Loucy (cell line): ENCODE measurements at regions not wholly inside any gene's neighbourhood (a gene's known extent, or its start where the extent isn't known, plus 50 kb on each side); places are given as distances from the start of the nearest gene placed in this dataset.

Experiments
- H2AFZ ChIP-seq: fragments of 200-600 bp; sonication (generic); 2 replicates; pipeline ENCODE4 v1.6.0; 2016; ENCODE audit warnings: antibody characterized with exemption, mild to moderate bottlenecking, low read length, moderate library complexity
- H3F3A ChIP-seq: fragments of 200-600 bp; 2 replicates; pipeline ENCODE4 v1.6.0; 2016; ENCODE audit warnings: antibody characterized with exemption, low read depth, mild to moderate bottlenecking
- H3K27me3 ChIP-seq: fragments of 200-600 bp; sonication (generic); 2 replicates; pipeline ENCODE4 v1.6.1; 2014; ENCODE audit warnings: low read length, mild to moderate bottlenecking; ENCODE audit not compliant: insufficient read depth, poor library complexity, severe bottlenecking
- H3K36me3 ChIP-seq: fragments of 200-600 bp; sonication (generic); 2 replicates; pipeline ENCODE4 v1.6.1; 2016; ENCODE audit warnings: low read length; ENCODE audit not compliant: insufficient read depth
- H3K4me1 ChIP-seq: fragments of 200-600 bp; sonication (generic); 2 replicates; pipeline ENCODE4 v1.5.1; 2014; ENCODE audit warnings: low read length, mild to moderate bottlenecking; ENCODE audit not compliant: insufficient read depth, poor library complexity, severe bottlenecking
- H3K4me2 ChIP-seq: fragments of 200-600 bp; sonication (generic); 2 replicates; pipeline ENCODE4 v1.6.0; 2014; ENCODE audit warnings: antibody characterized with exemption, low read length, low read depth, mild to moderate bottlenecking; ENCODE audit not compliant: poor library complexity, severe bottlenecking
- H3K4me3 ChIP-seq: fragments of 200-600 bp; sonication (generic); 2 replicates; pipeline ENCODE4 v1.5.1; 2014; ENCODE audit warnings: low read length, mild to moderate bottlenecking, mixed read lengths; ENCODE audit not compliant: poor library complexity, severe bottlenecking
- H3K79me2 ChIP-seq: fragments of 200-600 bp; sonication (generic); 2 replicates; pipeline ENCODE4 v1.6.1; 2014; ENCODE audit warnings: low read length; ENCODE audit not compliant: insufficient read depth
- H3K9ac ChIP-seq: fragments of 200-600 bp; sonication (generic); 2 replicates; pipeline ENCODE4 v1.6.0; 2014; ENCODE audit warnings: mild to moderate bottlenecking, low read depth, low read length, moderate library complexity; ENCODE audit not compliant: poor library complexity, severe bottlenecking
- H3K9me2 ChIP-seq: fragments of 200-600 bp; sonication (generic); replicated peaks from 2 replicates; pipeline ENCODE4 v1.6.1; 2016; ENCODE audit warnings: low read depth, low read length, mixed read lengths
- H3K9me3 ChIP-seq: fragments of 200-600 bp; sonication (generic); 2 replicates; pipeline ENCODE4 v1.6.1; 2014; ENCODE audit warnings: mild to moderate bottlenecking, antibody characterized with exemption, low read length, low read depth; ENCODE audit not compliant: insufficient read depth
- H4K20me1 ChIP-seq: fragments of 200-600 bp; sonication (generic); 2 replicates; pipeline ENCODE4 v1.6.0; 2014; ENCODE audit warnings: antibody characterized with exemption, low read length, mild to moderate bottlenecking; ENCODE audit not compliant: insufficient read depth, poor library complexity, severe bottlenecking
- EZH2phosphoT487 ChIP-seq: fragments of 200-600 bp; IDR thresholded peaks from 2 replicates; pipeline ENCODE4 v1.6.1; 2018; ENCODE audit warnings: antibody characterized with exemption, mild to moderate bottlenecking, moderate library complexity, borderline replicate concordance
- TF ChIP-seq, protein P1 (sequence below): fragments of 200-600 bp; sonication (generic); conservative IDR thresholded peaks from 2 replicates; pipeline ENCODE4 v1.5.1; 2014; ENCODE audit warnings: mild to moderate bottlenecking, antibody characterized with exemption, low read length

GRCh38 chr3:152945556-152945955, 110.6 kb downstream of the P2RY1 start:
- no peaks in the 10 kb centered on the region for H3K36me3 ChIP-seq
- no peak overlapping the region for H3K4me3 ChIP-seq
- H3K9me3 ChIP-seq = no peaks in the 10 kb centered on the region
- H3F3A ChIP-seq = no peaks in the 10 kb centered on the region
- H4K20me1 ChIP-seq = no peaks in the 10 kb centered on the region
- no peak overlapping the region for H2AFZ ChIP-seq
- no peaks in the 10 kb centered on the region for H3K9me2 ChIP-seq
- no peaks in the 10 kb centered on the region for H3K27me3 ChIP-seq
- H3K79me2 ChIP-seq = no peaks in the 10 kb centered on the region
- TF ChIP-seq, protein P1, sequence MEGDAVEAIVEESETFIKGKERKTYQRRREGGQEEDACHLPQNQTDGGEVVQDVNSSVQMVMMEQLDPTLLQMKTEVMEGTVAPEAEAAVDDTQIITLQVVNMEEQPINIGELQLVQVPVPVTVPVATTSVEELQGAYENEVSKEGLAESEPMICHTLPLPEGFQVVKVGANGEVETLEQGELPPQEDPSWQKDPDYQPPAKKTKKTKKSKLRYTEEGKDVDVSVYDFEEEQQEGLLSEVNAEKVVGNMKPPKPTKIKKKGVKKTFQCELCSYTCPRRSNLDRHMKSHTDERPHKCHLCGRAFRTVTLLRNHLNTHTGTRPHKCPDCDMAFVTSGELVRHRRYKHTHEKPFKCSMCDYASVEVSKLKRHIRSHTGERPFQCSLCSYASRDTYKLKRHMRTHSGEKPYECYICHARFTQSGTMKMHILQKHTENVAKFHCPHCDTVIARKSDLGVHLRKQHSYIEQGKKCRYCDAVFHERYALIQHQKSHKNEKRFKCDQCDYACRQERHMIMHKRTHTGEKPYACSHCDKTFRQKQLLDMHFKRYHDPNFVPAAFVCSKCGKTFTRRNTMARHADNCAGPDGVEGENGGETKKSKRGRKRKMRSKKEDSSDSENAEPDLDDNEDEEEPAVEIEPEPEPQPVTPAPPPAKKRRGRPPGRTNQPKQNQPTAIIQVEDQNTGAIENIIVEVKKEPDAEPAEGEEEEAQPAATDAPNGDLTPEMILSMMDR = no peak
- no peak for TF ChIP-seq EZH2phosphoT487
- no peak overlapping the region for H3K9ac ChIP-seq
- H3K4me1 ChIP-seq = no peaks in the 10 kb centered on the region
- H3K4me2 ChIP-seq = no peak overlapping the region

DNA sequence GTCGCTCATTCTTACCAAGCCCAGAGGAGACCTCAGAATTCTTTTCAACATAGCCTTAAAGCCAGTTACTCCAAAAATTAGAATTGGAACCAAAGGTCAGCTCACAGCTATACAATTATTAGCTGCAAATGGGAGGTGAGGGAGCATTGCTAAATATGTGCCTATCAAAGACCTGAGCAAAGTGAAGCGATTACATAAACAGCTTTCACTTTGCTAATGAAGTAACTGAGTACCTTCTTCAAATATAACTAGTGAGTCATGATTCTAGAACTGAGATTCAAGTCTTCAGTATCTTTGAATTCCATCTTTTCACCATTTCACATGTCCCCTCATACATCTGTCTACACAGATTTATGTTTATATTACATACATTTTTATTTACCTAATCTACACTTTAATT, 122.6 kb downstream of the P2RY1 start:
- TF ChIP-seq, protein P1 = no peak
- no peak for TF ChIP-seq EZH2phosphoT487
- H3K4me1 ChIP-seq = no peaks in the 10 kb centered on the region
- H2AFZ ChIP-seq = no peak overlapping the region
- no peaks in the 10 kb centered on the region for H3K79me2 ChIP-seq
- H3K9me2 ChIP-seq = no peaks in the 10 kb centered on the region
- H4K20me1 ChIP-seq = no peaks in the 10 kb centered on the region
- no peaks in the 10 kb centered on the region for H3K36me3 ChIP-seq
- no peaks in the 10 kb centered on the region for H3K9me3 ChIP-seq
- H3K9ac ChIP-seq = no peak overlapping the region
- no peaks in the 10 kb centered on the region for H3K27me3 ChIP-seq
- no peak overlapping the region for H3K4me3 ChIP-seq
- no peak overlapping the region for H3K4me2 ChIP-seq
- no peaks in the 10 kb centered on the region for H3F3A ChIP-seq

DNA sequence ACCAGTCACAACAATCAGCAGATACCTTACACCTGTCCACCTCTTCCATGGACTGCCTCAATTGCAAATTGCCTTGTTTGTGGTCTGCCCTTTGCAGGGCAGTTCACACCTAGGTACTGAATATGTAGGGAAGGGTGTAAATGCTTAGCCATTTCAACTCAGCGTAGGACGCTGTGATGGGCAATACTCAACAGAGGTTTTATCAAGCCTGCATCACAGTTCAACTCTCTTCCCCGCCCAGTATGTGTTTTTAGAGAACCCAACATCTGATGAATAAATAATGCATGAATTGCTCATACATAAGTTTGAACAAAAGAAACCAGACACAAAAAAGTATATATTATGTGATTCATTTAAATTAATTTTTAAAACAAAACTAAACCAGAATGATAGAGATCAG, 124.4 kb downstream of the P2RY1 start:
- H3K9me2 ChIP-seq = no peaks in the 10 kb centered on the region
- no peak overlapping the region for H3K4me2 ChIP-seq
- no peaks in the 10 kb centered on the region for H3K4me1 ChIP-seq
- no peaks in the 10 kb centered on the region for H3F3A ChIP-seq
- no peaks in the 10 kb centered on the region for H3K79me2 ChIP-seq
- no peak overlapping the region for H3K9ac ChIP-seq
- no peaks in the 10 kb centered on the region for H4K20me1 ChIP-seq
- TF ChIP-seq EZH2phosphoT487 = no peak
- TF ChIP-seq, protein P1 = no peak
- no peak overlapping the region for H3K4me3 ChIP-seq
- H3K9me3 ChIP-seq = no peaks in the 10 kb centered on the region
- no peaks in the 10 kb centered on the region for H3K27me3 ChIP-seq
- H2AFZ ChIP-seq = no peak overlapping the region
- H3K36me3 ChIP-seq = no peaks in the 10 kb centered on the region
